GM23338 (cell line): ENCODE measurements at regions not wholly inside any gene's neighbourhood (a gene's known extent, or its start where the extent isn't known, plus 50 kb on each side); places are given as distances from the start of the nearest gene placed in this dataset.

Experiments
- EZH2 ChIP-seq: fragments of 200-600 bp; sonication (generic); IDR thresholded peaks from one replicate; pipeline ENCODE4 v1.8.0; 2017; ENCODE audit warnings: antibody characterized with exemption, mild to moderate bottlenecking, low read depth; ENCODE audit not compliant: unreplicated experiment
- NANOG ChIP-seq: IDR thresholded peaks from 2 replicates; pipeline ENCODE4 v1.6.1; 2016; ENCODE audit warnings: antibody characterized with exemption, borderline replicate concordance
- POLR2AphosphoS5 ChIP-seq: IDR thresholded peaks from 2 replicates; pipeline ENCODE4 v1.6.1; 2016; ENCODE audit warnings: antibody characterized with exemption, low read depth
- TF ChIP-seq, protein P1 (sequence below), 2 experiments: fragments of 200-600 bp in 1 of 2; sonication (generic) in 1 of 2; conservative IDR thresholded peaks; 2 replicates each; pipeline versions ENCODE4 v1.5.1 to v1.6.1; 2016 to 2017; ENCODE audit warnings: antibody characterized with exemption in 2 of 2, low read depth in 2 of 2, mild to moderate bottlenecking in 2 of 2, moderate library complexity in 1 of 2
- TF ChIP-seq, protein P2 (sequence below): IDR thresholded peaks from one replicate; pipeline ENCODE4 v1.6.1; 2018; ENCODE audit warnings: antibody characterized with exemption; ENCODE audit not compliant: unreplicated experiment

DNA sequence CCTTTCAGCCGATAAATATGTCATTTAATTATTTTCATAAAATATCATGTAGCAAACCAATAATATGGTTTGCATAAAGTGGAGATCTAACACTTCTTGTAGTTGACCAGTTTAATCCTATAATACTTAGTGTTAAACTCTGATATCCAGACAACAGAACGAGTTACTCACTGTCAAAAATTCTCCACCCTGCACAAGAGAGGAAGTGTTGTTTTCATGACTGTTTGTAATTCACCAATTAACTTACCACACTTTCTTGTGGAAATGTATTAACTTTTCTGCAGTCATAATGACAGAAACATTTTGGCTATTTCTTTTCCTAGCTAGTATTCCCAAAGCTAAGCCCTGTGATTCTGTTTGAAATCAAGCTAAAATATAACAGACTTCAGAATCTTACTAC, 555.3 kb upstream of the FTMT start:
- TF ChIP-seq, protein P1, sequence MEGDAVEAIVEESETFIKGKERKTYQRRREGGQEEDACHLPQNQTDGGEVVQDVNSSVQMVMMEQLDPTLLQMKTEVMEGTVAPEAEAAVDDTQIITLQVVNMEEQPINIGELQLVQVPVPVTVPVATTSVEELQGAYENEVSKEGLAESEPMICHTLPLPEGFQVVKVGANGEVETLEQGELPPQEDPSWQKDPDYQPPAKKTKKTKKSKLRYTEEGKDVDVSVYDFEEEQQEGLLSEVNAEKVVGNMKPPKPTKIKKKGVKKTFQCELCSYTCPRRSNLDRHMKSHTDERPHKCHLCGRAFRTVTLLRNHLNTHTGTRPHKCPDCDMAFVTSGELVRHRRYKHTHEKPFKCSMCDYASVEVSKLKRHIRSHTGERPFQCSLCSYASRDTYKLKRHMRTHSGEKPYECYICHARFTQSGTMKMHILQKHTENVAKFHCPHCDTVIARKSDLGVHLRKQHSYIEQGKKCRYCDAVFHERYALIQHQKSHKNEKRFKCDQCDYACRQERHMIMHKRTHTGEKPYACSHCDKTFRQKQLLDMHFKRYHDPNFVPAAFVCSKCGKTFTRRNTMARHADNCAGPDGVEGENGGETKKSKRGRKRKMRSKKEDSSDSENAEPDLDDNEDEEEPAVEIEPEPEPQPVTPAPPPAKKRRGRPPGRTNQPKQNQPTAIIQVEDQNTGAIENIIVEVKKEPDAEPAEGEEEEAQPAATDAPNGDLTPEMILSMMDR (conservative IDR thresholded peaks at IDR 0.05; ENCODE audit: low read depth in 2 of 2): no peak
- TF ChIP-seq EZH2: no peak
- no peak for TF ChIP-seq POLR2AphosphoS5
- TF ChIP-seq, protein P2, sequence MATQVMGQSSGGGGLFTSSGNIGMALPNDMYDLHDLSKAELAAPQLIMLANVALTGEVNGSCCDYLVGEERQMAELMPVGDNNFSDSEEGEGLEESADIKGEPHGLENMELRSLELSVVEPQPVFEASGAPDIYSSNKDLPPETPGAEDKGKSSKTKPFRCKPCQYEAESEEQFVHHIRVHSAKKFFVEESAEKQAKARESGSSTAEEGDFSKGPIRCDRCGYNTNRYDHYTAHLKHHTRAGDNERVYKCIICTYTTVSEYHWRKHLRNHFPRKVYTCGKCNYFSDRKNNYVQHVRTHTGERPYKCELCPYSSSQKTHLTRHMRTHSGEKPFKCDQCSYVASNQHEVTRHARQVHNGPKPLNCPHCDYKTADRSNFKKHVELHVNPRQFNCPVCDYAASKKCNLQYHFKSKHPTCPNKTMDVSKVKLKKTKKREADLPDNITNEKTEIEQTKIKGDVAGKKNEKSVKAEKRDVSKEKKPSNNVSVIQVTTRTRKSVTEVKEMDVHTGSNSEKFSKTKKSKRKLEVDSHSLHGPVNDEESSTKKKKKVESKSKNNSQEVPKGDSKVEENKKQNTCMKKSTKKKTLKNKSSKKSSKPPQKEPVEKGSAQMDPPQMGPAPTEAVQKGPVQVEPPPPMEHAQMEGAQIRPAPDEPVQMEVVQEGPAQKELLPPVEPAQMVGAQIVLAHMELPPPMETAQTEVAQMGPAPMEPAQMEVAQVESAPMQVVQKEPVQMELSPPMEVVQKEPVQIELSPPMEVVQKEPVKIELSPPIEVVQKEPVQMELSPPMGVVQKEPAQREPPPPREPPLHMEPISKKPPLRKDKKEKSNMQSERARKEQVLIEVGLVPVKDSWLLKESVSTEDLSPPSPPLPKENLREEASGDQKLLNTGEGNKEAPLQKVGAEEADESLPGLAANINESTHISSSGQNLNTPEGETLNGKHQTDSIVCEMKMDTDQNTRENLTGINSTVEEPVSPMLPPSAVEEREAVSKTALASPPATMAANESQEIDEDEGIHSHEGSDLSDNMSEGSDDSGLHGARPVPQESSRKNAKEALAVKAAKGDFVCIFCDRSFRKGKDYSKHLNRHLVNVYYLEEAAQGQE: no peak
- no peak for TF ChIP-seq NANOG
